CD4-positive, alpha-beta T cell treated with Interferon alpha-2 for 1 hour (primary cell): ENCODE measurements at regions not wholly inside any gene's neighbourhood (a gene's known extent, or its start where the extent isn't known, plus 50 kb on each side); places are given as distances from the start of the nearest gene placed in this dataset.
"Not testable (repeated sequence)": the region's sequence is repeated elsewhere in the genome, so short reads cannot be mapped to it uniquely, and the experiment has no call there.

Source experiments
- DNase-seq, 2 donors: peaks; one replicate each; pipeline ENCODE4 v3.0.0-alpha.2; 2020 to 2022

DNA sequence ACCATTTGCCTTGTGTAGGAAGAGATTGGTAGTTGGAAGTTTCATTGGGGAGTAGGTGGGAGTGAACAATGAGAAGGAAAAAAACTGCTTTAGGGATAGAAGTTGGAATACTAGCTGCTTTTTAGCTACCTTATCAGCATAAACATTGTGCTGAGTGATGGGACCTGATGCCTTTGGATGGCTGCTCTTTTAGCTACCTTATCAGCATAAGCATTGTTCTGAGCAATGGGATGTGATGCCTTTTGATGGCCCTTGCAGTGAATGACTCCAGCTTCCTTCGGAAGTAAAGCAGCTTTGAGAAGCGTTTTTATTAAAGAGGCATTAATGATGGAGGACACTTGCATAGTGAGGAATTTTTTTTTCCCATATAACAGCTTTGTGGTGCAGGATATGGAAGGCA, 168.2 kb upstream of the NLGN4Y start:
- no peak for DNase-seq

DNA sequence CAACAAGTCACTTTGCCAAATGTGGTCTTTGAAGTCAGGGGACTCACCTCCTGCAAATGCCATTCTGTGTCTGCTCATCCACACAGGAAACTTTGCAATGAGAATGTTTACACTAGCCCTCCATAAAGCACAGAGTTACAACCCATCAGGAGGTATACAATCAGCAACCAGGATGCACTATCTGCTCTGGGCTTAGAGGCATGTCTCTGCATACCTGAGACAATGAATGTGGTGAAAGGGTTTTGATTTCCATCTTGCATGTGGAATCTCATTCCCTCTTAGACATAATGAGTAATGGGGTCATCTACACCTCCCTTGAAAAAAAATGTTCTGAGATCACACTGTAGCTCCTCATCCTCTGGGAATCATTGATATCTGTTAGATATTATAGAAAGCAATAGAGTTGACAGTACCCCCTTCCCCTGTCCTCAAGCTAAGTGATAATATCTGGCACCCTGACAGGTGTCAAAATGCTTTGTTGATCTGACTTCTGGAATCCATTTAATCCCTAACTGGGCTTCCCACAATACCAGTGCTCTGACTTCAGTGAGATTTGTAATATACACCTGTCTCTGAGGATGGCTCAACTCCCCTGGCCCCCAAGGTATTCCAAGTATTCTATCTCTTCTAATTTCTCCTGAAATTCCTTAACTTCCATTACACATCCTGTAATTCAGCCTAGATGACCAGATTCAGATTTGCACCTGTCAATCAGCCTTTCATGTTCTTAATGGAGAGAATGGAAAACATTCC, 163.4 kb upstream of the NLGN4Y start:
- no peak for DNase-seq

DNA sequence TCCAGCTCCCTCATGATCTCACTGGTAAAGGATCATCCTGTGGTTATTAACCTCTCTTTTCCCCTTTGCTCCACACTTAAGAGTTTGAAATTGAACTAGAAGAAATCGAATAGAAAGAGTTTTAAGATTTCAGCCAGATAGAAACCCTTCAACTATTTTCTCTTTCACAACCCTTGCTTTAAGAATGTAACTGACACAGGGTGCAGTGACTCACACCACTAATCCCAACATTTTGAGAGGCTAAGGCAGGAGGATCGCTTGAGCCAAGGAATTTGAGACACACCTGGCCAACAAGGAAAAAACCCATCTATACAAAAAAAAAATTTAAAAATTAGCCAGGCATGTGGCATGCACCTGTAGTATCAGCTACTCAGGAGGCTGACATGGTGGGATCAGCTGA, 150.7 kb upstream of the NLGN4Y start:
- DNase-seq: no peak

DNA sequence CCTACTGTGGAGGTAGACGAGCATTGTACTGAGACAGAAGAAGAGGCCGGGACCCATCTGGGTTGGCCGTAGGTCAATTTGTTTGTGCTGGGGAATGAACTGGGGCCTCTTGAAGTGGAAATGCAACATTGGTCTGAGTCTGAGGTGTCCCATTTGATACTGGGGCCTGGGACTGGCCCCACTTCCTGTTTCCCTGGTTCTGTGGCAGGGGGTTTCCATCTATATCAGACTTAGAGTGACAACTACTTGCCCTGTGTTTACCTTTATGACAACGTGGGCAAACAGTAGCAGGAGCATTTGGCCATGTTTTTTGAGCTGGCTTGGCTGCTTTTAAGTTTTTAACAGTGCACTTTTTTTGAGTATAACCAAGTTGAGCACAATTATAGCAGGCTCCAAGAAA, 146.1 kb upstream of the NLGN4Y start:
- DNase-seq: no peak

DNA sequence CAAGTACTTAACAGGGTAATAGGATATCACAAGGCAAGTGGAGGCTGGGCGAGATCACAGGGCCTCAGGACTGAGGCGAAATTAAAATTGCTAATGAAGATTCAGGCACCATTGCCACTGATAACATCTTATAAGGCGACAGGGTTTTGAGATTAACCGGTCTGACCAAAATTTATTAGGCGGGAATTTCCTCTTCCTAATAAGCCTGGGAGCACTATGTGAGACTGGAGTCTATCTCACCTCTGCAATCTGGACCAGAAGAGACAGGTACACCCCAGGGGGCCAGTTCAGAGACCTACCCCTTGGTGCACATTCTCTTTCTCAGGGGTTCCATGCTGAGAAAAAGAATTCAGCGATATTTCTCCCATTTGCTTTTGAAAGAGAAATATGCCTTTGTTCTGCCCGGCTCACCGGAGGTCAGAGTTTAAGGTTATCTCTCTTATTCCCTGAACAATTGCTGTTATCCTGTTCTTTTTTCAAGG, 113.7 kb upstream of the NLGN4Y start:
- DNase-seq: not testable (repeated sequence)

DNA sequence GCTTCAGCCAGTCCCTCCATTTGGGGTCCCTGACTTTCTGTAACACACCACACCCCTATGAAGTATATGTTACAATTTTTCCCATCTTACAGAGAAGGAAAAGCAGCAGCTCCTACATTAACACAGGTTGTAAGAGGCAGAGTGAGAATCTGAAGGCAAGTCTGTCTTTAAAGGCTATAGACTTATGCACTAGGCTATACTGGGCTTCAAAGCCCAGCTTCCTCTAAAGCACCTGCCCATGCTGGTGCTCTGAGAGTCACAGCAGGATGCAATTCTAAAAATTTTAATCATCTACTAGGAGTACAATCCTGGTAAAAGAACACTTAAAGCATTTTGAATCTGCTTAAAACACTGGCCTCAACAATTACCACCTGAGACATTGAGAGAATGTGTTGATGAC, 113.0 kb upstream of the NLGN4Y start:
- no peak for DNase-seq

DNA sequence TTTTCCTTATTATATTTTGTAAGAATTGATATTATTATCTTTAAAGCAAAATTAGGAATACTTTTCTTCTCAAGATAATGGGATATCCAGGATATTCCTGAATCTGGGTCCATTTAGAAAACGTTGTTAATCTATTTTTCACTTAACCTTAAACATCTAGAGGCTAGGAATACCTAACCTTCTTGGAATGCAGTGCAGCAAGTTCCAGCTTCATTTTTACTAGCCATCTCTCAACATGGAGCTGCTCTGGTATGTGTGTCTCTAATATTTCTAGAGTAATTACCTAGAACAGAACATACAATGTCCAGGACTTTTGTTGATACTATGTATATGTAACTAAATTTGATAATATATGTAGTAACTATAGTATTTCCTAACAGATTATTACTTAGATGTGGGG, 87.8 kb upstream of the NLGN4Y start:
- DNase-seq: no peak

DNA sequence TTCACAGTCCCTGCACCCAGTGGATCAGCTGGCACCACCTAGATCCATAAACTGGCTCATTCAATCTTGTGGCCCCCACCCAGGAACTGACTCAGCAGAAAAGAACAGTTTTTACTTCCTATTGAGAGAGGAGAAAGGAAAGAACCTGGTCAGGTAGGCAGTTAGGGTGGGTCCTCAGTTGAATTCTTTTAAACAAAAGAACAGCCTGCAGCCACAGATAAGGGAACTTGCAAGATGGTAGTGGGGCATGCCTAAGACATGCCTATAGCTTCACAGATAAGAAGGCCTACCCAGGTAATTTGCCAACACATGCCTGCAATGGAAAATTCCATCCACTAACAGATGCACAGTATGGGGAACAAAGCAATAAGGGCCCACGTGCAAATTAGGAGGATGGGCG, 86.7 kb upstream of the NLGN4Y start:
- no peak for DNase-seq

DNA sequence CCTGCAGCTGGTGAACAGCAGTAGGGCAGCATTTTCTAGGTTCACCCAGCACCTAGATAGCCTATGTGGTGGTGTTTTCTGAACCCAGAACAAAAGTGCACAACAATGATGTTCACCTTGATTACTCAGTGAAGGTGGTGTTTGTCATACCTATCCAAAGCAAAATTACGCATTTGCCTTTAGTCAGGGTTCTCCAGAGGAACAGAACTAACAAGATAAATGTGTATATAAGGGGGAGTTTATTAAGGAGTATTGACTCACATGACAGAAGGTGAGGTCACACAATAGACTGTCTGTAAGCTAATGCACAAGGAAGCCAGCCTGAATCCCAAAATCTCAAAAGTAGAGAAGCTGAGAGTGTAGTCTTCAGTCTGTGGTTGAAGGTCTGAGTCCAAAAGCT, 85.9 kb upstream of the NLGN4Y start:
- no peak for DNase-seq

DNA sequence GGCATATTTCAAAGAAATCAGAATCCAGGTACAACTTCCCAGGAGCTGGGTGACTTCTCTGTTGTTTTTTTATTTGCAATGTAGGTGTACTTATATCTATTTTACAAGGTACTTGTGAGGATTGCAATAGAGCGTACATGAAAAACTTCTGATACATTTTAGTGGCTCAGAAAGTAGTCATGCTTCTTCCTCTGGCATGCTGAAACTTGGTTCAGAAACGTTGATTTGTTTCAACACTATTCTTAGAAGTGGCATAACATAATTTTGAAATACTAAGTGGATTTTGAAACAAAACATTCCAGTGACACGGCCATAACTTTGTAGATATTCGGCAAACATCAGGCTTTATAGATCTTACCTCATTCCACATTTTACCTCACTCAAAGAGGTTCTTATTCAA, 79.8 kb upstream of the NLGN4Y start:
- no peak for DNase-seq

DNA sequence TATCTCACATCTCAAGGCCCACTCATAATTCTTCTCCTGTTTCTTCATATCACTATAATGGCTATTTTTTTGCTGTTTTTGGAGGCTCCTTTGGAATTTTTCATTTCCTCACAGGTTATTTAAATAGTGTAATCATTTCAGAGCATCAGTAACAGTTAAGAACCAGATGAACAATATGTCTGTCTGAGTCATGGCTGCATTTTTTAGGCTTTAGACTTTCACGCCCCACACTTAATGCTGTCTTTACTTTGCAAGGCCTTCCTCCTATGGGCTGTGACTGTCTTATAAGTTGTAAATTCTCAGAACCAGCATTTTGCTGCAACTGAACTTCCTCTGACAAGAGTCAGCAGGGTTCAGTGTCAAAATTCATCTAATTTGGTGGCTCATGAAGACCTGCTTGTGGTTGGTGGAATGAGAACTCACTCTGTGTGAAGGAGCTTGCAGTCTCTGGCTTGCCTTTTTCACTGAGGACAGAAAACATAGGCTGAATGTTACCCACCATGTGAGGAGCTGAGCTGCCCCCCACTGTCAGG, 56.1 kb upstream of the NLGN4Y start:
- no peak for DNase-seq

DNA sequence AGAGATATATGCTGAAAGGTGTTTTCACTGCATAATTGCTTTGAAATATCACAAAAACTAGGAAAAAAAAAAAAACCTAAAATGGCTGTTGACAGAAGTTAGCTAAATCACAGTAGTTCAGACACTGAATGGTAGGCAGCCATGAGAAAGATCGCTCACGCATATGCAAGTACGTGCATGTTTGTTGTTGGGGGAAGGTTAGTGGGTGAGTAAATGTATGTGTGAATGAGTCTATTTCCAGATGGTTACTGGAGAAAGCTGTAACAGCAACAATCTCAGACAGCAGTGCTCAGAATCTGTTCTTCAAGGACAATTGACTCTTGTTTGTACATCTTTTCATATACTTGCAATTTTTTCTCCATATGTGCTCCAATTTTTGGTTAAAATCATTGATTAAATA, 51.9 kb upstream of the NLGN4Y start:
- no peak for DNase-seq

DNA sequence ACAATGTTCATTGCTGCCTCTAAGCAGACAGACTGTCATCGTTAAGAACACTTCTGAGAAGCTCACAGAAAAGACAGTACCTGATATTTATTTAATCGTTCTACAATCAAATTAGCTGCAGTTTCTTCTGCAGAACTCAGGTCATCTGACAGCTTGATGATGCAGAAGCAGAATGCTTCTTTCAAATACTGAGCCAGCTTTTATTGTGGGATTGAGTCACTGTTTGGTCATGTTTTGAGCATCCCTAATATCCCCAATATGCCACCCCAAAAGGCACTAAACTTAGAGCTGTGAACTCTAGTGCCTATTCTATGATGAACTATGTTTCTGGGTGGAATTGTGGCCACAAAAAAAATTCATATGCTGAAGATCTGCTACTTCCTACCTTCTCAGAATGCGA, 51.0 kb upstream of the NLGN4Y start:
- DNase-seq: no peak
